ENCODE measurements at regions not wholly inside any gene's neighbourhood (a gene's known extent, or its start where the extent isn't known, plus 50 kb on each side); places are given as distances from the start of the nearest gene placed in this dataset.

GRCh38 chr13:59346999-59347723, 816.6 kb downstream of the DIAPH3 start:
- TF ChIP-seq E2F4 (CRISPR knock-in tag; IDR thresholded peaks at IDR 0.05; ENCODE audit: borderline replicate concordance, low read depth), result no peak
- ATAC-seq (no peak), DNase-seq (ENCODE audit: low spot score) (peak; percentile 23)
- ChIA-PET POLR2A (no interaction called here), CTCF (no interaction called here)
- no peak overlapping the region for H3K27ac Mint-ChIP-seq
- H3K27me3 Mint-ChIP-seq (ENCODE audit: low read depth), result no peaks in the 10 kb centered on the region
- H3K9me3 Mint-ChIP-seq, result no peaks in the 10 kb centered on the region
- H3K4me3 Mint-ChIP-seq, result no peak overlapping the region
- H3K36me3 Mint-ChIP-seq, result no peaks in the 10 kb centered on the region
- H3K4me1 Mint-ChIP-seq, result no peaks in the 10 kb centered on the region

- Mint-ChIP-seq H3K4me1 (peaks cover 7% of the 10 kb centered on the region), H3K27me3 (ENCODE audit: low read depth) (no peaks in the 10 kb centered on the region), H3K9me3 (no peaks in the 10 kb centered on the region), H3K36me3 (no peaks in the 10 kb centered on the region), H3K27ac (no peak overlapping the region), H3K4me3 (no peak overlapping the region)
- DNase-seq (ENCODE audit: low spot score) (no peak), ATAC-seq (no peak)
- no peak for TF ChIP-seq E2F1 (CRISPR knock-in tag; IDR thresholded peaks at IDR 0.05)
- no peak for TF ChIP-seq ZNF219 (CRISPR knock-in tag; IDR thresholded peaks at IDR 0.05; ENCODE audit: borderline replicate concordance)
- TF ChIP-seq SOX15 (CRISPR knock-in tag; IDR thresholded peaks at IDR 0.05), result no peak
- no peak for TF ChIP-seq FOXP1 (CRISPR knock-in tag; IDR thresholded peaks at IDR 0.05; ENCODE audit: borderline replicate concordance)
- TF ChIP-seq JUN (CRISPR knock-in tag; IDR thresholded peaks at IDR 0.05), result no peak
- no peak for TF ChIP-seq PRRX2 (CRISPR knock-in tag; IDR thresholded peaks at IDR 0.05)
- no peak for TF ChIP-seq HMGA2 (CRISPR knock-in tag; IDR thresholded peaks at IDR 0.05)
- no peak for TF ChIP-seq USF2 (CRISPR knock-in tag; IDR thresholded peaks at IDR 0.05)
- TF ChIP-seq SMAD3 (CRISPR knock-in tag; IDR thresholded peaks at IDR 0.05; ENCODE audit: borderline replicate concordance), result no peak
- no peak for TF ChIP-seq ZBTB43 (CRISPR knock-in tag; IDR thresholded peaks at IDR 0.05)
- ChIA-PET CTCF (no interaction called here), POLR2A (no interaction called here)
Measured at GRCh38 chr13:59348617-59349016, 815.1 kb downstream of the DIAPH3 start.

GRCh38 chr13:59352600-59352999, 811.1 kb downstream of the DIAPH3 start:
- Mint-ChIP-seq H3K4me1 (peaks cover 16% of the 10 kb centered on the region), H3K9me3 (no peaks in the 10 kb centered on the region), H3K4me3 (no peak overlapping the region), H3K36me3 (no peaks in the 10 kb centered on the region), H3K27me3 (ENCODE audit: low read depth) (no peaks in the 10 kb centered on the region; the same call in 1 of the 2 replicates), H3K27ac (no peak overlapping the region)
- CTCF ChIA-PET, result no interaction called here
- POLR2A ChIA-PET, result no interaction called here
- DNase-seq (ENCODE audit: low spot score) (no peak), ATAC-seq (no peak)
- TF ChIP-seq ZNF416 (CRISPR knock-in tag; IDR thresholded peaks at IDR 0.05), result no peak
- no peak for TF ChIP-seq ZNF425 (CRISPR knock-in tag; conservative IDR thresholded peaks at IDR 0.05)
- no peak for TF ChIP-seq ARID4B (CRISPR knock-in tag; IDR thresholded peaks at IDR 0.05; ENCODE audit: borderline replicate concordance)
- TF ChIP-seq CTCF (IDR thresholded peaks at IDR 0.05), result no peak

All from WTC11 (cell line).